ENCODE measurements at regions not wholly inside any gene's neighbourhood (a gene's known extent, or its start where the extent isn't known, plus 50 kb on each side); places are given as distances from the start of the nearest gene placed in this dataset.

- WGBS, 2 donors, result 52 to 62% methylated on average over 5 of the region's 5 CpGs
- no peak overlapping the region for H3K27ac ChIP-seq
- intact Hi-C loops (cut with DNase I), result no loop called here
- H3K4me3 ChIP-seq, result no peak overlapping the region
- H3K9me3 ChIP-seq, result no peaks in the 10 kb centered on the region
- ATAC-seq, result no peak
- no peaks in the 10 kb centered on the region for H3K36me3 ChIP-seq (replicated peaks in 1 of 2; ENCODE audit: insufficient read depth in 1 of 2, low read depth in 2 of 2)
- no peaks in the 10 kb centered on the region for H3K27me3 ChIP-seq
- DNase-seq, result no peak
- TF ChIP-seq POLR2A (IDR thresholded peaks at IDR 0.05), result no peak
- TF ChIP-seq CTCF (IDR thresholded peaks at IDR 0.05), result no peak
- H3K4me1 ChIP-seq, result no peaks in the 10 kb centered on the region
These were observed 501.6 kb upstream of the GCFC2 start for GRCh38 chr2:76211991-76212985.

- H3K9me3 ChIP-seq, result no peaks in the 10 kb centered on the region
- intact Hi-C loops (cut with DNase I), result no loop called here
- TF ChIP-seq CTCF (IDR thresholded peaks at IDR 0.05), result no peak
- no peak for TF ChIP-seq POLR2A (IDR thresholded peaks at IDR 0.05)
- H3K4me3 ChIP-seq, result no peak overlapping the region
- ATAC-seq (no peak), DNase-seq (no peak)
- 67 to 71% methylated on average over 3 of the region's 3 CpGs for WGBS, 2 donors
- no peaks in the 10 kb centered on the region for H3K27me3 ChIP-seq
- H3K36me3 ChIP-seq (replicated peaks in 1 of 2; ENCODE audit: insufficient read depth in 1 of 2, low read depth in 2 of 2), result no peaks in the 10 kb centered on the region
- no peak overlapping the region for H3K27ac ChIP-seq
- H3K4me1 ChIP-seq, result no peaks in the 10 kb centered on the region
These were observed 499.8 kb upstream of the GCFC2 start for GRCh38 chr2:76210551-76210950.

GRCh38 chr2:76204048-76204447 is 493.3 kb upstream of the GCFC2 start:
- Histone ChIP-seq H3K36me3 (replicated peaks in 1 of 2; ENCODE audit: insufficient read depth in 1 of 2, low read depth in 2 of 2) (no peaks in the 10 kb centered on the region), H3K4me1 (no peaks in the 10 kb centered on the region), H3K4me3 (no peak overlapping the region), H3K27me3 (no peaks in the 10 kb centered on the region), H3K27ac (no peak overlapping the region), H3K9me3 (no peaks in the 10 kb centered on the region)
- intact Hi-C loops (cut with DNase I), result no loop called here
- no peak for ATAC-seq
- TF ChIP-seq CTCF (IDR thresholded peaks at IDR 0.05), result no peak
- TF ChIP-seq POLR2A (IDR thresholded peaks at IDR 0.05), result no peak
- WGBS, 2 donors, result 48 to 74% methylated on average over 2 of the region's 2 CpGs
- no peak for DNase-seq

GRCh38 chr2:76202866-76203265 is 492.2 kb upstream of the GCFC2 start:
- Histone ChIP-seq H3K36me3 (replicated peaks in 1 of 2; ENCODE audit: insufficient read depth in 1 of 2, low read depth in 2 of 2) (no peaks in the 10 kb centered on the region), H3K27ac (no peak overlapping the region), H3K9me3 (no peaks in the 10 kb centered on the region), H3K4me3 (no peak overlapping the region), H3K27me3 (no peaks in the 10 kb centered on the region), H3K4me1 (no peaks in the 10 kb centered on the region)
- TF ChIP-seq POLR2A (IDR thresholded peaks at IDR 0.05) (no peak), CTCF (IDR thresholded peaks at IDR 0.05) (no peak)
- intact Hi-C loops (cut with DNase I), result no loop called here
- DNase-seq, result no peak
- WGBS, 2 donors, result 47 to 48% methylated on average over 2 of the region's 2 CpGs
- no peak for ATAC-seq
